ENCODE measurements at regions not wholly inside any gene's neighbourhood (a gene's known extent, or its start where the extent isn't known, plus 50 kb on each side); places are given as distances from the start of the nearest gene placed in this dataset.
"Not testable (repeated sequence)": the region's sequence is repeated elsewhere in the genome, so short reads cannot be mapped to it uniquely, and the experiment has no call there.

- no peak for DNase-seq
- in situ Hi-C loops (cut with MboI; ENCODE audit: low pct_unique_long_range_greater_than_20kb, low sequenced_read_pairs): no loop called here
These were observed 287.3 kb downstream of the FZD1 start for GRCh38 chr7:91551377-91552175.

GRCh38 chr7:91553410-91553895, 289.2 kb downstream of the FZD1 start:
- in situ Hi-C loops (cut with MboI; ENCODE audit: low pct_unique_long_range_greater_than_20kb, low sequenced_read_pairs): no loop called here
- no peak for DNase-seq

- in situ Hi-C loops (cut with MboI; ENCODE audit: low pct_unique_long_range_greater_than_20kb, low sequenced_read_pairs): no loop called here
- DNase-seq: no peak
These were observed 290.6 kb downstream of the FZD1 start for GRCh38 chr7:91554883-91555282.

GRCh38 chr7:91556239-91556638, 292.0 kb downstream of the FZD1 start:
- no peak for DNase-seq
- in situ Hi-C loops (cut with MboI; ENCODE audit: low pct_unique_long_range_greater_than_20kb, low sequenced_read_pairs): no loop called here

GRCh38 chr7:91556956-91557650, 292.9 kb downstream of the FZD1 start:
- in situ Hi-C loops (cut with MboI; ENCODE audit: low pct_unique_long_range_greater_than_20kb, low sequenced_read_pairs): no loop called here
- DNase-seq: no peak

GRCh38 chr7:91557789-91558404, 293.7 kb downstream of the FZD1 start:
- no peak for DNase-seq

GRCh38 chr7:91559947-91560346, 295.7 kb downstream of the FZD1 start:
- in situ Hi-C loops (cut with MboI; ENCODE audit: low pct_unique_long_range_greater_than_20kb, low sequenced_read_pairs): no loop called here
- no peak for DNase-seq

More at GRCh38 chr7:91557789-91558404, 293.7 kb downstream of the FZD1 start:
- in situ Hi-C loops (cut with MboI; ENCODE audit: low pct_unique_long_range_greater_than_20kb, low sequenced_read_pairs): no loop called here

- no peak for DNase-seq
- in situ Hi-C loops (cut with MboI; ENCODE audit: low pct_unique_long_range_greater_than_20kb, low sequenced_read_pairs): no loop called here
These were observed 299.9 kb downstream of the FZD1 start for GRCh38 chr7:91564101-91564500.

GRCh38 chr7:91564541-91564940, 300.3 kb downstream of the FZD1 start:
- no peak for DNase-seq
- in situ Hi-C loops (cut with MboI; ENCODE audit: low pct_unique_long_range_greater_than_20kb, low sequenced_read_pairs): no loop called here

GRCh38 chr7:91565499-91566401, 301.5 kb downstream of the FZD1 start:
- DNase-seq: no peak
- in situ Hi-C loops (cut with MboI; ENCODE audit: low pct_unique_long_range_greater_than_20kb, low sequenced_read_pairs): no loop called here

- no peak for DNase-seq
- in situ Hi-C loops (cut with MboI; ENCODE audit: low pct_unique_long_range_greater_than_20kb, low sequenced_read_pairs): no loop called here
These were observed 302.1 kb downstream of the FZD1 start for GRCh38 chr7:91566402-91566732.

- DNase-seq: no peak
- in situ Hi-C loops (cut with MboI; ENCODE audit: low pct_unique_long_range_greater_than_20kb, low sequenced_read_pairs): no loop called here
These were observed 303.1 kb downstream of the FZD1 start for GRCh38 chr7:91567081-91568012.

GRCh38 chr7:91568138-91568537, 303.9 kb downstream of the FZD1 start:
- no peak for DNase-seq
- in situ Hi-C loops (cut with MboI; ENCODE audit: low pct_unique_long_range_greater_than_20kb, low sequenced_read_pairs): no loop called here

- in situ Hi-C loops (cut with MboI; ENCODE audit: low pct_unique_long_range_greater_than_20kb, low sequenced_read_pairs): no loop called here
- DNase-seq: no peak
These were observed 305.7 kb downstream of the FZD1 start for GRCh38 chr7:91569728-91570457.

GRCh38 chr7:91570560-91570959, 306.3 kb downstream of the FZD1 start:
- DNase-seq: no peak
- in situ Hi-C loops (cut with MboI; ENCODE audit: low pct_unique_long_range_greater_than_20kb, low sequenced_read_pairs): no loop called here

- in situ Hi-C loops (cut with MboI; ENCODE audit: low pct_unique_long_range_greater_than_20kb, low sequenced_read_pairs): no loop called here
- no peak for DNase-seq
These were observed 307.4 kb downstream of the FZD1 start for GRCh38 chr7:91571601-91572000.

- in situ Hi-C loops (cut with MboI; ENCODE audit: low pct_unique_long_range_greater_than_20kb, low sequenced_read_pairs): no loop called here
- no peak for DNase-seq
These were observed 307.1 kb downstream of the MTERF1 start for GRCh38 chr7:91573405-91573804.

- DNase-seq; in situ Hi-C loops (cut with MboI; ENCODE audit: low pct_unique_long_range_greater_than_20kb, low sequenced_read_pairs): not testable (repeated sequence)
These were observed 304.0 kb downstream of the MTERF1 start for GRCh38 chr7:91576459-91576858.

Measured in KBM-7 (cell line).